Type B pancreatic cell (in vitro differentiated cells): ENCODE measurements at regions not wholly inside any gene's neighbourhood (a gene's known extent, or its start where the extent isn't known, plus 50 kb on each side); places are given as distances from the start of the nearest gene placed in this dataset.
"Not testable (repeated sequence)": the region's sequence is repeated elsewhere in the genome, so short reads cannot be mapped to it uniquely, and the experiment has no call there.

ENCODE experiments used
- DNase-seq: peaks from one replicate; pipeline ENCODE4 v3.0.0; 2021; ENCODE audit warnings: mixed read lengths; ENCODE audit not compliant: unreplicated experiment; ENCODE audit errors: extremely low spot score
- H3K27ac Mint-ChIP-seq: 2 replicates; pipeline ENCODE4 v1.8.0; 2021; ENCODE audit warnings: mild to moderate bottlenecking, mixed read lengths
- H3K27me3 Mint-ChIP-seq: 2 replicates; pipeline ENCODE4 v1.8.0; 2021; ENCODE audit warnings: mixed read lengths
- H3K36me3 Mint-ChIP-seq: 2 replicates; pipeline ENCODE4 v1.8.0; 2021; ENCODE audit warnings: mixed read lengths
- H3K4me1 Mint-ChIP-seq: one replicate; pipeline ENCODE4 v1.8.0; 2021; ENCODE audit warnings: mixed read lengths; ENCODE audit not compliant: unreplicated experiment
- H3K4me3 Mint-ChIP-seq: 2 replicates; pipeline ENCODE4 v1.8.0; 2021; ENCODE audit warnings: mild to moderate bottlenecking, mixed read lengths
- H3K9me3 Mint-ChIP-seq: 2 replicates; pipeline ENCODE4 v1.8.0; 2021; ENCODE audit warnings: mixed read lengths
- TF ChIP-seq, protein P1 (sequence below): fragments of 200-600 bp; sonication (generic); conservative IDR thresholded peaks from 2 replicates; pipeline ENCODE4 v1.5.0; 2021; ENCODE audit warnings: antibody characterized with exemption, mild to moderate bottlenecking

DNA sequence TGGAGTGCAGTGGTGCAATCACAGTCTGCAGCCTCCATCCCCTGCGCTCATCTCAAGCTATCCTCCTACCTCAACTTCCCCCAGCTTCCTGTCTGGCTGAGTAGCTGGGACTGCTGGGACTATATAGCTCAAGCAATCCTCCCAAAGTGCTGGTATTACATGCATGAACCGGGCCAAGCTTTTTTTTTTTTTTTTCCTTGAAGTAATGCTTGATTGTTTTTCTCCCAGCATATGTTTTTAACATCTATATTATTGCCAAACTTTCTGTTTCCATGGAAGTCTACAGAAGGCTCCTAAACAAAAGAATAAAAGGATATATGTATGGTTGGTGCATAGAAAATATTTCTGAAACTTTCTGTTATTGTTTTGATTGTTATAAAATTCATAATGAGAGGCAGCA lies 853.6 kb downstream of the KCNA4 start:
- H3K4me1 Mint-ChIP-seq: peaks cover 9% of the 10 kb centered on the region
- H3K4me3 Mint-ChIP-seq: no peak overlapping the region
- no peak for DNase-seq
- H3K36me3 Mint-ChIP-seq: no peaks in the 10 kb centered on the region
- H3K27ac Mint-ChIP-seq: no peak overlapping the region
- TF ChIP-seq, protein P1, sequence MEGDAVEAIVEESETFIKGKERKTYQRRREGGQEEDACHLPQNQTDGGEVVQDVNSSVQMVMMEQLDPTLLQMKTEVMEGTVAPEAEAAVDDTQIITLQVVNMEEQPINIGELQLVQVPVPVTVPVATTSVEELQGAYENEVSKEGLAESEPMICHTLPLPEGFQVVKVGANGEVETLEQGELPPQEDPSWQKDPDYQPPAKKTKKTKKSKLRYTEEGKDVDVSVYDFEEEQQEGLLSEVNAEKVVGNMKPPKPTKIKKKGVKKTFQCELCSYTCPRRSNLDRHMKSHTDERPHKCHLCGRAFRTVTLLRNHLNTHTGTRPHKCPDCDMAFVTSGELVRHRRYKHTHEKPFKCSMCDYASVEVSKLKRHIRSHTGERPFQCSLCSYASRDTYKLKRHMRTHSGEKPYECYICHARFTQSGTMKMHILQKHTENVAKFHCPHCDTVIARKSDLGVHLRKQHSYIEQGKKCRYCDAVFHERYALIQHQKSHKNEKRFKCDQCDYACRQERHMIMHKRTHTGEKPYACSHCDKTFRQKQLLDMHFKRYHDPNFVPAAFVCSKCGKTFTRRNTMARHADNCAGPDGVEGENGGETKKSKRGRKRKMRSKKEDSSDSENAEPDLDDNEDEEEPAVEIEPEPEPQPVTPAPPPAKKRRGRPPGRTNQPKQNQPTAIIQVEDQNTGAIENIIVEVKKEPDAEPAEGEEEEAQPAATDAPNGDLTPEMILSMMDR: no peak
- peaks cover 4% of the 10 kb centered on the region for H3K27me3 Mint-ChIP-seq
- H3K9me3 Mint-ChIP-seq: no peaks in the 10 kb centered on the region

DNA sequence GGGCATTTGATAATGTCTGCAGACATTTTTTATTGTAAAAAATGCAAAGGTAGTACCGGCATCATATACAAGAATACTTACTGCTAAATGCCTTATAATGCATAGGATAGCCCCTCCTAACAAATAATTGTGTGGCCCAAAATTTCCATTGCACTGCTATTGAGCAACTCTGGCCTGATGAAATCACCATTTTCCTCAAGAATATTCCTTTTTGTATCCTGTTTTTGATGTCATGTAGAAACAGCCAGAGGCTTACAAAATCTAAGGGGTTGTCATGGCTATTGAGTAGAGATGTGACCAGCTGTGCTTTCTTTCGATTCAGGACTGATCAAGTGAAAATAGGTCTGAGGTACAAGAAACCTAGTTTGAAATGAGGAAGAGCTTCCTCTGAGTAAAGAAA lies 854.3 kb downstream of the KCNA4 start:
- Mint-ChIP-seq H3K27me3 (peaks cover 4% of the 10 kb centered on the region), H3K4me1 (peaks cover 9% of the 10 kb centered on the region), H3K36me3 (no peaks in the 10 kb centered on the region), H3K4me3 (no peak overlapping the region), H3K27ac (no peak overlapping the region), H3K9me3 (no peaks in the 10 kb centered on the region)
- DNase-seq: no peak
- TF ChIP-seq, protein P1: no peak

DNA sequence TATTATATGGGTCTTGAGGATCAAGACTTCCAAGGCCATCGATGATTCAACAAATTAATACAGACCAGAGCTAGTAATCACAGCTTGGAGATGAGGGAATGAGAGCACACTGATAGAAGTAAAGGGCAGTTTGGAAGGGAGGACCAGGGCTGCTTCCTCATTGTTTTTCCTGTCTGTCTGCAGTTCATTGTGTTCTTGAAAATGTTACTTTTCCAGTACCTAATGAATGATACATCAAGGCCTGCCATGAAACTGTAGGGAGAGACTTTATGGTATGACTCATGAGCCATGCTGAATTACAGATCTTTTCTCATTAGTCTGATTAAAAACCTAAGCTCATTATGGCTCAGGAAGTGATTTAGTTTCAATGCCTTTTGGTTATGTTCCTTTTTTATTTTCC lies 855.6 kb downstream of the KCNA4 start:
- Mint-ChIP-seq H3K27ac (no peak overlapping the region), H3K36me3 (no peaks in the 10 kb centered on the region), H3K9me3 (no peaks in the 10 kb centered on the region), H3K4me1 (peaks cover 9% of the 10 kb centered on the region), H3K27me3 (peaks cover 4% of the 10 kb centered on the region), H3K4me3 (no peak overlapping the region)
- no peak for DNase-seq
- TF ChIP-seq, protein P1: no peak

DNA sequence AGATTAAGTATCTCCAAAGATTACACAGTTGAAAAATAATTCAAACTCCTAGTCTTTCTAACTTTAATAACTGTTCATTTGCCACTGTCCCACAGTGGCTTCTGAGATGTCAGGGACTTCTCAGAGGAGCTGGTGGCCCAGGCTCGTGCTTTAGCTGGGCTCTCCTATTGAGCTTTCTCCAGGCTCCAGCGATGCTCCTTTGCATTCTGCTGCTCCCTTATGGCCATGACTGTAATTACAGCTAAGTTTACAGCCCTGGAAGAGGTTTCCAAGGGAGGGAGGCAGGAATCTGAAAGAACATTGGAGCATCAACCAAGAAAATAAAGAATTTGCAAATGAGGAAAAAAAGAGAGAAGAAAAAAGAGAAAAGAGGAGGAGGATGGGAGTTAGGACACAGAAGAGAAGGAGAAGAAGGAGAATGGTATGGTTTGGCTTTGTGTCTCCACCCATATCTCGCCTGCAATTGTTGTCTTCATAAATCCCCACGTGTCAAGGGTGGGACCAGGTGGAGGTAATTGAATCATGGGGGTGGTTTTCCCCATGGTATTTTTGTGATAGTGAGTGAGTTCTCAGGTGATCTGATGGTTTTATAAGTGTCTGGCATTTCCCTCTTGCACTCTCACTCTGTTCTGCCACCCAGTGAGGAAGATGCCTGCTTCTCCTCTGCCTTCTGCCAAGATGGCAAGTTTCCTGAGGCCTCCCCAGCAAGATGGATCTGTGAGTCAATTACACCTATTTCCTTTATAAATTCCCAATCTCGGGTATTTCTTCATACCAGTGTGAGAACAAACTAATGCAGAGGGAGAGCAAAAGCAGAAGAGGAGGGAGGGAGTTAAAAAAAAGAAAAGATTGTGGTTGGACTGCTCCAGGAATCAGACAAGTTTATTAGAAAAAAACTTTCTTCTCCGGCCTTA lies 857.0 kb downstream of the KCNA4 start:
- no peak for DNase-seq
- Mint-ChIP-seq H3K36me3 (no peaks in the 10 kb centered on the region), H3K4me1 (peaks cover 9% of the 10 kb centered on the region), H3K4me3 (no peak overlapping the region), H3K27me3 (peaks cover 4% of the 10 kb centered on the region), H3K27ac (no peak overlapping the region), H3K9me3 (no peaks in the 10 kb centered on the region)
- TF ChIP-seq, protein P1: peak; percentile 82

DNA sequence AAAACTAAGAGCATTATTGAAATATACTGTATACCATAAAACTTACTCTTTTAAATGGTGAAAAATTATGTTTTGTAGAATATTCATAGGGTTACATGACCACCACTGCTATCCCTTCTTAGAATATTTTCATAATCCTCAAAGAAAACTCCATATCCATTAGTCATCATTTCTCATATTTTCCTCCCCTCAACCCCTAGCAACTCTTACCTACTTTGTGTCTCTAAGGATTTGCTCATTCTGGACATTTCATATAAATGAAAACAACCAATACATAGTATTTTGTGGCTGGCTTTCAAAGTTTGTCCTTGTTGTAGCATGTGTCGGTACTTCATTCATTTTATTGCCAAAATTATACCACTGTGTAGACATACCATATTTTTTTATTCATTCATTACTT lies 863.8 kb downstream of the KCNA4 start:
- no peak overlapping the region for H3K4me3 Mint-ChIP-seq
- H3K27ac Mint-ChIP-seq: no peak overlapping the region
- no peaks in the 10 kb centered on the region for H3K4me1 Mint-ChIP-seq

DNA sequence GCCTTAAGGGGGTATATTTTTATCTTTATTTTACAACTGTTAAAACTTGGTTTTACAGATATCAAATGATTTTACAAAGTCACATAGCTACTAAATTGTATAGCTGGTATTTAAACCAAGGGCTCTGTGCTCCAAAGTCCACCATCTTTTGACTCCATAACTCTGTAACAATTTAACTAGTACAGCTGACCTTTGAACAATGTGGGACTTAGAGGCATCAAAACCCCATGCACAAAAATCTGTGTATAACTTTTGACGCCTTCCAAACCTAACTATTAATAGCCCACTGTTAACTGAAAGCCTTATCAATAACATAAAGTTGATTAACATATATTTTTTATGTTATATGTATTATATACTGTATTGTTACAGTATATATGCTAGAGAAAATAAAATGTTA lies 874.3 kb downstream of the KCNA4 start:
- H3K36me3 Mint-ChIP-seq, DNase-seq, H3K27ac Mint-ChIP-seq, H3K4me1 Mint-ChIP-seq, H3K4me3 Mint-ChIP-seq, H3K9me3 Mint-ChIP-seq, H3K27me3 Mint-ChIP-seq: not testable (repeated sequence)

More for the DNA sequence above, 863.8 kb downstream of the KCNA4 start:
- no peaks in the 10 kb centered on the region for H3K27me3 Mint-ChIP-seq
- no peaks in the 10 kb centered on the region for H3K36me3 Mint-ChIP-seq
- no peaks in the 10 kb centered on the region for H3K9me3 Mint-ChIP-seq
- TF ChIP-seq, protein P1: no peak
- DNase-seq: no peak
